ENCODE measurements at regions not wholly inside any gene's neighbourhood (a gene's known extent, or its start where the extent isn't known, plus 50 kb on each side); places are given as distances from the start of the nearest gene placed in this dataset.

- Histone ChIP-seq H3K4me1 (peaks cover 10 to 51% (median 21%) of the 10 kb centered on the region in 10 experiments), H3K4me2 (peak overlapping the region; percentile 13 to 86 (median 56); a peak in 21 of 22 replicates), H4K20me1 (no peaks in the 10 kb centered on the region), H3K27me3 (no peaks in the 10 kb centered on the region), H3K9ac (peak overlapping the region in 3 of 11 experiments; percentile 2 to 38 (median 11); a peak in 5 of 22 replicates), H3K36me3 (no peaks in the 10 kb centered on the region), H3K27ac (peak overlapping the region in 5 of 11 experiments; percentile 24 to 66 (median 46); a peak in 8 of 22 replicates), H3K9me3 (replicated peaks in 1 of 11) (no peaks in the 10 kb centered on the region), H3K4me3 (no peak overlapping the region)
- TF ChIP-seq Cebpa-rat (IDR thresholded peaks at IDR 0.05), result no peak
Measured at GRCh38 chr16:48444574-48444973, 59.4 kb upstream of the SIAH1 start.

GRCh38 chr16:48442379-48442778 lies 57.2 kb upstream of the SIAH1 start:
- no peak overlapping the region for H3K4me2 ChIP-seq
- H3K4me3 ChIP-seq, result no peak overlapping the region
- no peaks in the 10 kb centered on the region for H3K9me3 ChIP-seq (replicated peaks in 1 of 11)
- no peaks in the 10 kb centered on the region for H3K36me3 ChIP-seq
- H3K4me1 ChIP-seq, result peaks cover 10 to 51% (median 21%) of the 10 kb centered on the region in 10 experiments
- TF ChIP-seq Cebpa-rat (IDR thresholded peaks at IDR 0.05), result no peak
- no peak overlapping the region for H3K9ac ChIP-seq
- no peaks in the 10 kb centered on the region for H3K27me3 ChIP-seq
- no peaks in the 10 kb centered on the region for H4K20me1 ChIP-seq
- H3K27ac ChIP-seq, result no peak overlapping the region

GRCh38 chr16:48441863-48442279 lies 56.7 kb upstream of the SIAH1 start:
- no peak for TF ChIP-seq Cebpa-rat (IDR thresholded peaks at IDR 0.05)
- Histone ChIP-seq H3K9ac (no peak overlapping the region), H3K27ac (no peak overlapping the region), H3K4me2 (peak overlapping the region in 3 of 11 experiments; percentile 35 to 69 (median 64); a peak in 6 of 22 replicates), H3K4me1 (peaks cover 10 to 51% (median 21%) of the 10 kb centered on the region in 10 experiments), H3K4me3 (no peak overlapping the region), H3K9me3 (replicated peaks in 1 of 11) (no peaks in the 10 kb centered on the region), H4K20me1 (no peaks in the 10 kb centered on the region), H3K27me3 (no peaks in the 10 kb centered on the region), H3K36me3 (no peaks in the 10 kb centered on the region)

- Histone ChIP-seq H3K4me1 (peaks cover 10 to 45% (median 18%) of the 10 kb centered on the region in 10 experiments), H3K27me3 (no peaks in the 10 kb centered on the region), H3K27ac (no peak overlapping the region), H3K4me3 (no peak overlapping the region), H3K4me2 (peak overlapping the region in 3 of 11 experiments; percentile 35 to 69 (median 64); a peak in 6 of 22 replicates), H4K20me1 (no peaks in the 10 kb centered on the region), H3K9ac (no peak overlapping the region), H3K36me3 (no peaks in the 10 kb centered on the region), H3K9me3 (replicated peaks in 1 of 11) (no peaks in the 10 kb centered on the region)
- no peak for TF ChIP-seq Cebpa-rat (IDR thresholded peaks at IDR 0.05)
Measured at GRCh38 chr16:48441106-48441505, 55.9 kb upstream of the SIAH1 start.

- no peaks in the 10 kb centered on the region for H3K27me3 ChIP-seq
- no peaks in the 10 kb centered on the region for H4K20me1 ChIP-seq
- H3K36me3 ChIP-seq, result no peaks in the 10 kb centered on the region
- no peak overlapping the region for H3K4me2 ChIP-seq
- H3K27ac ChIP-seq, result no peak overlapping the region
- no peaks in the 10 kb centered on the region for H3K9me3 ChIP-seq (replicated peaks in 1 of 11)
- peaks cover 18 to 45% (median 21%) of the 10 kb centered on the region in 10 experiments for H3K4me1 ChIP-seq
- no peak overlapping the region for H3K9ac ChIP-seq
- no peak for TF ChIP-seq Cebpa-rat (IDR thresholded peaks at IDR 0.05)
- no peak overlapping the region for H3K4me3 ChIP-seq
Measured at GRCh38 chr16:48438414-48438813, 53.2 kb upstream of the SIAH1 start.

GRCh38 chr16:48435906-48436305 lies 50.7 kb upstream of the SIAH1 start:
- Histone ChIP-seq H3K4me1 (peaks cover 43 to 56% (median 46%) of the 10 kb centered on the region in 10 experiments), H3K27ac (peak overlapping the region in 1 of 11 experiments; percentile 53; a peak in 1 of 22 replicates), H3K4me2 (peak overlapping the region in 2 of 11 experiments; percentile 80 to 87; a peak in 1 of 22 replicates), H3K4me3 (no peak overlapping the region), H3K36me3 (no peaks in the 10 kb centered on the region), H3K27me3 (no peaks in the 10 kb centered on the region), H3K9me3 (replicated peaks in 1 of 11) (no peaks in the 10 kb centered on the region), H4K20me1 (no peaks in the 10 kb centered on the region), H3K9ac (no peak overlapping the region)
- no peak for TF ChIP-seq Cebpa-rat (IDR thresholded peaks at IDR 0.05)

- no peak for TF ChIP-seq Cebpa-rat (IDR thresholded peaks at IDR 0.05)
- peaks cover 49 to 55% (median 52%) of the 10 kb centered on the region in 10 experiments for H3K4me1 ChIP-seq
- no peaks in the 10 kb centered on the region for H3K27me3 ChIP-seq
- no peaks in the 10 kb centered on the region for H3K9me3 ChIP-seq (replicated peaks in 1 of 11)
- H3K4me3 ChIP-seq, result no peak overlapping the region
- H3K4me2 ChIP-seq, result peak overlapping the region in 8 of 11 experiments; percentile 54 to 87 (median 66); a peak in 14 of 22 replicates
- no peak overlapping the region for H3K9ac ChIP-seq
- H3K36me3 ChIP-seq, result no peaks in the 10 kb centered on the region
- no peaks in the 10 kb centered on the region for H4K20me1 ChIP-seq
- H3K27ac ChIP-seq, result peak overlapping the region in 4 of 11 experiments; percentile 5 to 59 (median 36); a peak in 3 of 22 replicates
Measured at GRCh38 chr16:48435318-48435680, 50.1 kb upstream of the SIAH1 start.

Measured in BLaER1 treated with 17β-estradiol and CSF1 and Interleukin-3, amounts not matched to agents 10 nM and 100 nM (cell line).